ENCODE measurements at regions not wholly inside any gene's neighbourhood (a gene's known extent, or its start where the extent isn't known, plus 50 kb on each side); places are given as distances from the start of the nearest gene placed in this dataset.

DNA sequence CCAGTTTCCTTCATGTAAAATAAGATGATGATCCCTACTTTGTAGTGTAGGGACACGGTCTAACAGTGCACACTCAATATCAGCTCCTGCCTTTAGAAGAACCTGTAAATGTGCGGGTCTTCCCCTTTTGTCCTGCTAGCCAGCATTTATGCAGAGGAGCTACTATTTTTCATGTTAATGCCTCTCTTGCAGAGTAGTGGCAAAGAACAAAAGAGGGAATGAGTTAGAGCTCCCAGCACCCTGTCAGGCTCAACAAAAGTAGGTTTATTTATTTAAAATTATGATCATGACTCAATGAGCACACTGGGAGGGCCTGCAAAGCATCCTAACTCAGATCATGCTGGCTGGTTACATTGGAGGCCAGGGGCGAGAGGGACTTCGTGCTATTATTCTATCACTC is 414.5 kb upstream of the COBL start:
- Histone ChIP-seq H3K36me3 (ENCODE audit: control insufficient read depth, insufficient read depth, low read length) (no peaks in the 10 kb centered on the region), H3K4me3 (ENCODE audit: low read length) (no peak overlapping the region), H3K27ac (ENCODE audit: low read depth, low read length) (peak overlapping the region; percentile 8), H3K4me1 (ENCODE audit: control insufficient read depth, insufficient read depth, low read length) (peaks cover 3% of the 10 kb centered on the region), H3K9me3 (ENCODE audit: control insufficient read depth, low read length) (peaks cover 11% of the 10 kb centered on the region), H3K9ac (ENCODE audit: extremely low read depth, low read length, poor library complexity, severe bottlenecking) (no peak overlapping the region), H3K27me3 (ENCODE audit: control insufficient read depth, insufficient read depth, low read length, poor library complexity, severe bottlenecking) (peaks cover 11% of the 10 kb centered on the region)
- 18 to 20% methylated on average over 4 of the region's 4 CpGs for WGBS, 2 experiments (ENCODE audit: insufficient coverage in 1 of 2, insufficient read length in 1 of 2)
- Mint-ChIP-seq H3K27ac (no peak overlapping the region), H3K4me3 (no peak overlapping the region), H3K36me3 (ENCODE audit: low read depth) (peaks cover 3% of the 10 kb centered on the region), H3K9me3 (peaks cover 24% of the 10 kb centered on the region), H3K27me3 (ENCODE audit: insufficient read depth) (peaks cover 63% of the 10 kb centered on the region), H3K4me1 (peaks cover 17% of the 10 kb centered on the region)
- DNase-seq = peak; percentile 58
- TF ChIP-seq, protein P1, sequence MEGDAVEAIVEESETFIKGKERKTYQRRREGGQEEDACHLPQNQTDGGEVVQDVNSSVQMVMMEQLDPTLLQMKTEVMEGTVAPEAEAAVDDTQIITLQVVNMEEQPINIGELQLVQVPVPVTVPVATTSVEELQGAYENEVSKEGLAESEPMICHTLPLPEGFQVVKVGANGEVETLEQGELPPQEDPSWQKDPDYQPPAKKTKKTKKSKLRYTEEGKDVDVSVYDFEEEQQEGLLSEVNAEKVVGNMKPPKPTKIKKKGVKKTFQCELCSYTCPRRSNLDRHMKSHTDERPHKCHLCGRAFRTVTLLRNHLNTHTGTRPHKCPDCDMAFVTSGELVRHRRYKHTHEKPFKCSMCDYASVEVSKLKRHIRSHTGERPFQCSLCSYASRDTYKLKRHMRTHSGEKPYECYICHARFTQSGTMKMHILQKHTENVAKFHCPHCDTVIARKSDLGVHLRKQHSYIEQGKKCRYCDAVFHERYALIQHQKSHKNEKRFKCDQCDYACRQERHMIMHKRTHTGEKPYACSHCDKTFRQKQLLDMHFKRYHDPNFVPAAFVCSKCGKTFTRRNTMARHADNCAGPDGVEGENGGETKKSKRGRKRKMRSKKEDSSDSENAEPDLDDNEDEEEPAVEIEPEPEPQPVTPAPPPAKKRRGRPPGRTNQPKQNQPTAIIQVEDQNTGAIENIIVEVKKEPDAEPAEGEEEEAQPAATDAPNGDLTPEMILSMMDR (conservative IDR thresholded peaks at IDR 0.05) = no peak

DNA sequence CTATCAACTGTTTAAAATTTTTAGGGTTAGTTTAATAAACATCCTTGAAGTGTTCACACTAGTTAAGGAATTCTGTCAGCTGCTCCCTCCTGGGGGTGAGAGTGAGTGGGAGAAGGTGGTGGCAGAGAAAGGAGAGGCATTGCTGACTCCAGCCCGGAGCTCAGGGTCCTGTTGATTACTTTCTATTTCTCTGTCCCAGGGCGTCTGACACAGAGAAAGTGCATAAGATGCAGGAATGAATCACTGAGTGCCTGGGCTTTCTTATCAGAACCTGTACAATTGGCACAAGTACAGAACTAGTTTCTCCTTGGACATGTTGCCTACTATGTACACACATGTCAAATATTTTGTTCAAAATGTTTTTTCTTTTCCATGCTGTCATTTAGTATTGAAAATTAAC is 410.8 kb upstream of the COBL start:
- H3K4me1 ChIP-seq (ENCODE audit: control insufficient read depth, insufficient read depth, low read length) = peaks cover 3% of the 10 kb centered on the region
- no peak overlapping the region for H3K4me3 ChIP-seq (ENCODE audit: low read length)
- Mint-ChIP-seq H3K27ac (no peak overlapping the region), H3K36me3 (ENCODE audit: low read depth) (no peaks in the 10 kb centered on the region), H3K4me1 (peaks cover 17% of the 10 kb centered on the region), H3K4me3 (no peak overlapping the region), H3K27me3 (ENCODE audit: insufficient read depth) (peaks cover 45% of the 10 kb centered on the region), H3K9me3 (peaks cover 10% of the 10 kb centered on the region)
- H3K9ac ChIP-seq (ENCODE audit: extremely low read depth, low read length, poor library complexity, severe bottlenecking) = no peak overlapping the region
- H3K27ac ChIP-seq (ENCODE audit: low read depth, low read length) = no peak overlapping the region
- peaks cover 5% of the 10 kb centered on the region for H3K9me3 ChIP-seq (ENCODE audit: control insufficient read depth, low read length)
- peaks cover 11% of the 10 kb centered on the region for H3K27me3 ChIP-seq (ENCODE audit: control insufficient read depth, insufficient read depth, low read length, poor library complexity, severe bottlenecking)
- WGBS, 2 experiments (ENCODE audit: insufficient coverage in 1 of 2, insufficient read length in 1 of 2) = 66 to 87% methylated on average over 2 of the region's 2 CpGs
- no peaks in the 10 kb centered on the region for H3K36me3 ChIP-seq (ENCODE audit: control insufficient read depth, insufficient read depth, low read length)
- TF ChIP-seq, protein P1 (conservative IDR thresholded peaks at IDR 0.05) = no peak
- DNase-seq = no peak

DNA sequence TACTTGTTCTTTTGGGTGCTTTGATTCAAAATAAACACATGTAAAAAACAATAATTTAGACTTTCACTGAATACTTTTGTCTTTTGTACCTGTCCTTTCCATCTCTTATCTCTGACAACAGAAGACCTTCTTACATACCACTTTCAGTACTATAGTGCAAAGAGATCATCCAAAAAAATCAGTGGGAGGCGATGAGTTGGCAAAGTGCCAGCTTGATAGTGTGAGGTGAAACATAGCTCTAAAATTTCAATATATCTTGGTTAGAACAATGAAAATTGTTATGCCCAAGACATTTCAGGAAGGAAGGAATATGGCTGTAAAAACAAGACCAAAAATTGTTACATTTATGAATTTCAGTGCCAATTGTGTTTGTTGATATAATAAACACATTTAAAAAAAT is 390.2 kb upstream of the COBL start:
- Mint-ChIP-seq H3K27ac (no peak overlapping the region), H3K4me1 (peaks cover 10% of the 10 kb centered on the region), H3K27me3 (ENCODE audit: insufficient read depth) (no peaks in the 10 kb centered on the region), H3K4me3 (no peak overlapping the region), H3K9me3 (no peaks in the 10 kb centered on the region), H3K36me3 (ENCODE audit: low read depth) (no peaks in the 10 kb centered on the region)
- TF ChIP-seq, protein P1 (conservative IDR thresholded peaks at IDR 0.05) = no peak
- no peaks in the 10 kb centered on the region for H3K27me3 ChIP-seq (ENCODE audit: control insufficient read depth, insufficient read depth, low read length, poor library complexity, severe bottlenecking)
- DNase-seq = no peak
- H3K36me3 ChIP-seq (ENCODE audit: control insufficient read depth, insufficient read depth, low read length) = no peaks in the 10 kb centered on the region
- no peak overlapping the region for H3K27ac ChIP-seq (ENCODE audit: low read depth, low read length)
- peaks cover 1% of the 10 kb centered on the region for H3K9me3 ChIP-seq (ENCODE audit: control insufficient read depth, low read length)
- H3K4me3 ChIP-seq (ENCODE audit: low read length) = no peak overlapping the region
- no peaks in the 10 kb centered on the region for H3K4me1 ChIP-seq (ENCODE audit: control insufficient read depth, insufficient read depth, low read length)
- WGBS, 2 experiments (ENCODE audit: insufficient coverage in 1 of 2, insufficient read length in 1 of 2) = 100% methylated on average over 1 of the region's 1 CpG; no CpG with 5 or more reads in 1 of the 2 experiments
- H3K9ac ChIP-seq (ENCODE audit: extremely low read depth, low read length, poor library complexity, severe bottlenecking) = no peak overlapping the region
